Activated T-cell treated with anti-CD3 and anti-CD28 coated beads for 48 hours (primary cell): ENCODE measurements at regions not wholly inside any gene's neighbourhood (a gene's known extent, or its start where the extent isn't known, plus 50 kb on each side); places are given as distances from the start of the nearest gene placed in this dataset.

Experiments
- DNase-seq: peaks from one replicate; pipeline ENCODE4 v3.0.0-alpha.2; 2020; ENCODE audit warnings: low read depth

GRCh38 chr1:75984781-75985180 lies 52.6 kb upstream of the ASB17 start:
- no peak for DNase-seq

GRCh38 chr1:75985827-75986226 lies 53.6 kb upstream of the ASB17 start:
- no peak for DNase-seq

- no peak for DNase-seq
Measured at GRCh38 chr1:75986478-75986877, 54.3 kb upstream of the ASB17 start.

GRCh38 chr1:75989121-75989520 lies 56.9 kb upstream of the ASB17 start:
- no peak for DNase-seq

- DNase-seq = no peak
Measured at GRCh38 chr1:75990686-75991085, 58.5 kb upstream of the ASB17 start.

- peak; percentile 59 for DNase-seq
Measured at GRCh38 chr1:75991497-75992114, 59.4 kb upstream of the ASB17 start.

- no peak for DNase-seq
Measured at GRCh38 chr1:75992312-75992711, 60.1 kb upstream of the ASB17 start.

- DNase-seq = no peak
Measured at GRCh38 chr1:75993661-75994060, 61.5 kb upstream of the ASB17 start.

GRCh38 chr1:75996196-75996595 lies 64.0 kb upstream of the ASB17 start:
- no peak for DNase-seq

GRCh38 chr1:75999034-75999433 lies 66.8 kb upstream of the ASB17 start:
- no peak for DNase-seq

- no peak for DNase-seq
Measured at GRCh38 chr1:76003946-76004345, 70.6 kb upstream of the ST6GALNAC3 start.

GRCh38 chr1:76005765-76006164 lies 68.8 kb upstream of the ST6GALNAC3 start:
- DNase-seq = no peak

GRCh38 chr1:76006234-76006633 lies 68.3 kb upstream of the ST6GALNAC3 start:
- DNase-seq = no peak

- no peak for DNase-seq
Measured at GRCh38 chr1:76010802-76011201, 63.7 kb upstream of the ST6GALNAC3 start.

GRCh38 chr1:76012341-76013205 lies 62.0 kb upstream of the ST6GALNAC3 start:
- no peak for DNase-seq

- no peak for DNase-seq
Measured at GRCh38 chr1:76013206-76013581, 61.4 kb upstream of the ST6GALNAC3 start.

GRCh38 chr1:76015478-76016103 lies 59.0 kb upstream of the ST6GALNAC3 start:
- no peak for DNase-seq

- no peak for DNase-seq
Measured at GRCh38 chr1:76018045-76018444, 56.5 kb upstream of the ST6GALNAC3 start.

- no peak for DNase-seq
Measured at GRCh38 chr1:76021846-76022245, 52.7 kb upstream of the ST6GALNAC3 start.

- DNase-seq = no peak
Measured at GRCh38 chr1:76023669-76024435, 50.7 kb upstream of the ST6GALNAC3 start.
